GM23338 (cell line): ENCODE measurements at regions not wholly inside any gene's neighbourhood (a gene's known extent, or its start where the extent isn't known, plus 50 kb on each side); places are given as distances from the start of the nearest gene placed in this dataset.

ENCODE experiments used
- ATAC-seq: fragments of 200-7000 bp; cut with Tn5 transposase; 3 replicates; pipeline ENCODE4 v1.9.1; 2020
- DNase-seq: peaks from one replicate; pipeline ENCODE4 v3.0.0-alpha.2; 2015; ENCODE audit warnings: low spot score
- H2AFZ ChIP-seq: fragments of 200-600 bp; sonication (generic); 2 replicates; pipeline ENCODE4 v1.8.0; 2016; ENCODE audit warnings: antibody characterized with exemption, mild to moderate bottlenecking, moderate library complexity
- H3F3A ChIP-seq: fragments of 200-600 bp; sonication (generic); replicated peaks from 2 replicates; pipeline ENCODE4 v1.8.0; 2017; ENCODE audit warnings: antibody characterized with exemption, mixed run types, low read depth
- H3K27ac ChIP-seq: fragments of 200-600 bp; sonication (generic); 2 replicates; pipeline ENCODE4 v1.6.1; 2016; ENCODE audit warnings: low read depth
- H3K27me3 ChIP-seq: fragments of 200-600 bp; sonication (generic); 2 replicates; pipeline ENCODE4 v1.8.0; 2016; ENCODE audit warnings: mild to moderate bottlenecking, mixed run types, moderate library complexity; ENCODE audit not compliant: insufficient read depth
- H3K36me3 ChIP-seq: fragments of 200-600 bp; sonication (generic); 2 replicates; pipeline ENCODE4 v1.8.0; 2016; ENCODE audit warnings: mild to moderate bottlenecking; ENCODE audit not compliant: insufficient read depth
- H3K4me1 ChIP-seq: fragments of 200-600 bp; sonication (generic); 2 replicates; pipeline ENCODE4 v1.8.0; 2016; ENCODE audit warnings: mild to moderate bottlenecking, moderate library complexity; ENCODE audit not compliant: insufficient read depth
- H3K4me2 ChIP-seq: fragments of 200-600 bp; sonication (generic); 2 replicates; pipeline ENCODE4 v1.7.1; 2017; ENCODE audit warnings: mixed run types
- H3K4me3 ChIP-seq: fragments of 200-600 bp; sonication (generic); 2 replicates; pipeline ENCODE4 v1.6.1; 2016; ENCODE audit warnings: mixed run types
- H3K79me2 ChIP-seq: fragments of 200-600 bp; sonication (generic); replicated peaks from 2 replicates; pipeline ENCODE4 v1.8.0; 2017; ENCODE audit warnings: mild to moderate bottlenecking; ENCODE audit not compliant: insufficient read depth
- H3K9me2 ChIP-seq: fragments of 200-600 bp; sonication (generic); 2 replicates; pipeline ENCODE4 v1.8.0; 2017; ENCODE audit not compliant: insufficient read depth
- H4K20me1 ChIP-seq: fragments of 200-600 bp; sonication (generic); replicated peaks from 2 replicates; pipeline ENCODE4 v1.8.0; 2017; ENCODE audit warnings: mild to moderate bottlenecking; ENCODE audit not compliant: insufficient read depth
- H3K27ac Mint-ChIP-seq: 2 replicates; pipeline ENCODE4 v1.8.0; 2020; ENCODE audit warnings: inconsistent platforms, mild to moderate bottlenecking, moderate library complexity, mixed read lengths
- H3K27me3 Mint-ChIP-seq: 3 replicates; pipeline ENCODE4 v1.8.0; 2022; ENCODE audit warnings: low read depth, mild to moderate bottlenecking, moderate library complexity, mixed read lengths, inconsistent platforms; ENCODE audit not compliant: insufficient read depth, poor library complexity
- H3K36me3 Mint-ChIP-seq: 3 replicates; pipeline ENCODE4 v1.8.0; 2021; ENCODE audit warnings: low read depth, mild to moderate bottlenecking, inconsistent platforms, moderate library complexity, mixed read lengths
- H3K4me1 Mint-ChIP-seq: 3 replicates; pipeline ENCODE4 v1.8.0; 2020; ENCODE audit warnings: mild to moderate bottlenecking, inconsistent platforms, mixed read lengths
- H3K4me3 Mint-ChIP-seq: 3 replicates; pipeline ENCODE4 v1.8.0; 2021; ENCODE audit warnings: moderate library complexity, mild to moderate bottlenecking, inconsistent platforms, mixed read lengths
- H3K9me3 Mint-ChIP-seq: 3 replicates; pipeline ENCODE4 v1.8.0; 2020; ENCODE audit warnings: moderate library complexity, mild to moderate bottlenecking, inconsistent platforms, mixed read lengths
- CREB1 ChIP-seq: fragments of 250-450 bp; sonication (Bioruptor Pico); IDR thresholded peaks from 2 replicates; pipeline ENCODE4 v1.5.0; 2020; ENCODE audit warnings: low read depth, mild to moderate bottlenecking, moderate library complexity
- JUNB ChIP-seq: IDR thresholded peaks from one replicate; pipeline ENCODE4 v1.6.1; 2016; ENCODE audit warnings: antibody characterized with exemption; ENCODE audit not compliant: unreplicated experiment
- NANOG ChIP-seq: IDR thresholded peaks from 2 replicates; pipeline ENCODE4 v1.6.1; 2016; ENCODE audit warnings: antibody characterized with exemption, borderline replicate concordance
- POLR2AphosphoS5 ChIP-seq: IDR thresholded peaks from 2 replicates; pipeline ENCODE4 v1.6.1; 2016; ENCODE audit warnings: antibody characterized with exemption, low read depth
- STAT1 ChIP-seq: IDR thresholded peaks from one replicate; pipeline ENCODE4 v1.6.1; 2016; ENCODE audit warnings: antibody characterized with exemption; ENCODE audit not compliant: unreplicated experiment
- ZNF114 ChIP-seq: fragments of 250-450 bp; sonication (Bioruptor Pico); IDR thresholded peaks from 2 replicates; pipeline ENCODE4 v1.5.0; 2020; ENCODE audit warnings: mild to moderate bottlenecking, moderate library complexity
- TF ChIP-seq, protein P1 (sequence below): IDR thresholded peaks from one replicate; pipeline ENCODE4 v1.6.1; 2018; ENCODE audit warnings: antibody characterized with exemption; ENCODE audit not compliant: unreplicated experiment
- TF ChIP-seq, protein P2 (sequence below): fragments of 250-450 bp; sonication (Bioruptor Pico); IDR thresholded peaks from 2 replicates; pipeline ENCODE4 v1.5.0; 2020; ENCODE audit warnings: mild to moderate bottlenecking, moderate library complexity
- TF ChIP-seq, protein P3 (sequence below), 2 experiments: fragments of 200-600 bp in 1 of 2; sonication (generic) in 1 of 2; conservative IDR thresholded peaks; 2 replicates each; pipeline versions ENCODE4 v1.5.1 to v1.6.1; 2016 to 2017; ENCODE audit warnings: antibody characterized with exemption in 2 of 2, low read depth in 2 of 2, mild to moderate bottlenecking in 2 of 2, moderate library complexity in 1 of 2

DNA sequence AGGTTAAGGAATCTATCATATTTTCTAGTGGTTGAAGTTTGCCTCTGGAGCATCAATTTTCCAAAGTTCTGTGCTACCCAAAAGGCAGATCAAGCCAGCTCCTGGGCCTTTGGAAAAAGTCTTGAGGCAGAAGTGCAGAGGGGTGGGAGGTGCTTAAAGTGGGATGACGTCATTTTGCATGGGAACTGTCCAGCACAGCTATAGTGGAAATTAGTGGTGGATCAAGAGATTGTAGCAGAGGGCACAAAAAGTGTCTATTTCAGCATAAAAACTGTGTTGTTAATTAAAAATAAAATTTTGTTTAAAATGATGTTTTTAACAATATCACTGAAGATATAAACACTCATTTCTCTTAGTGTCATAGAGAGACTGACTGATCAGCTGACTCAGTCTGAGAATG is 221.9 kb downstream of the LRRN1 start:
- peaks cover 3% of the 10 kb centered on the region for H3K27me3 Mint-ChIP-seq
- H3K9me3 Mint-ChIP-seq = peaks cover 59% of the 10 kb centered on the region
- TF ChIP-seq NANOG = no peak
- 0 out of 2 replicates have a peak, but pooled peaks have one; percentile 31 for TF ChIP-seq CREB1 (CRISPR knock-in tag)
- TF ChIP-seq, protein P1, sequence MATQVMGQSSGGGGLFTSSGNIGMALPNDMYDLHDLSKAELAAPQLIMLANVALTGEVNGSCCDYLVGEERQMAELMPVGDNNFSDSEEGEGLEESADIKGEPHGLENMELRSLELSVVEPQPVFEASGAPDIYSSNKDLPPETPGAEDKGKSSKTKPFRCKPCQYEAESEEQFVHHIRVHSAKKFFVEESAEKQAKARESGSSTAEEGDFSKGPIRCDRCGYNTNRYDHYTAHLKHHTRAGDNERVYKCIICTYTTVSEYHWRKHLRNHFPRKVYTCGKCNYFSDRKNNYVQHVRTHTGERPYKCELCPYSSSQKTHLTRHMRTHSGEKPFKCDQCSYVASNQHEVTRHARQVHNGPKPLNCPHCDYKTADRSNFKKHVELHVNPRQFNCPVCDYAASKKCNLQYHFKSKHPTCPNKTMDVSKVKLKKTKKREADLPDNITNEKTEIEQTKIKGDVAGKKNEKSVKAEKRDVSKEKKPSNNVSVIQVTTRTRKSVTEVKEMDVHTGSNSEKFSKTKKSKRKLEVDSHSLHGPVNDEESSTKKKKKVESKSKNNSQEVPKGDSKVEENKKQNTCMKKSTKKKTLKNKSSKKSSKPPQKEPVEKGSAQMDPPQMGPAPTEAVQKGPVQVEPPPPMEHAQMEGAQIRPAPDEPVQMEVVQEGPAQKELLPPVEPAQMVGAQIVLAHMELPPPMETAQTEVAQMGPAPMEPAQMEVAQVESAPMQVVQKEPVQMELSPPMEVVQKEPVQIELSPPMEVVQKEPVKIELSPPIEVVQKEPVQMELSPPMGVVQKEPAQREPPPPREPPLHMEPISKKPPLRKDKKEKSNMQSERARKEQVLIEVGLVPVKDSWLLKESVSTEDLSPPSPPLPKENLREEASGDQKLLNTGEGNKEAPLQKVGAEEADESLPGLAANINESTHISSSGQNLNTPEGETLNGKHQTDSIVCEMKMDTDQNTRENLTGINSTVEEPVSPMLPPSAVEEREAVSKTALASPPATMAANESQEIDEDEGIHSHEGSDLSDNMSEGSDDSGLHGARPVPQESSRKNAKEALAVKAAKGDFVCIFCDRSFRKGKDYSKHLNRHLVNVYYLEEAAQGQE = peak; percentile 74

DNA sequence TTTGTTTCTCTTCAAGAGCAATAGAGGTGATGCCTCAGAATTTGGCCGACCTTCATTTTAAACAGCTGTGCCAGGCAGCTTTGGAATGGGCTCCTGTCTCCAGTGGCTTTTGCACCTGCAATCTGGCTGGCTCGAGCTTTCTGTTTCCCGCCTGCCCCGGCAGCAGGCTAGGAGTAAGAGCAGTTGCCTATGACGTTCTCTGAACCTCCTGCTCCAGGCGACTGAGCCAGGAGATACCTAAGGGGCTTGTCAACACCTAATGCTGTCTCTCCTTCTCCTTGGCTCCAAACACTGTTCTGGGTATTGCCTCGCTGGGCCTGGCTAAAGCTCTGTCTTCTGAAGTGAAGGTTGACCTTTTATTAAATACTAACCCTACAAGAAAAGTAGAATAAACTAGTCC is 229.9 kb downstream of the LRRN1 start:
- Histone ChIP-seq H2AFZ (no peak overlapping the region), H3K4me3 (no peak overlapping the region), H3K4me1 (no peaks in the 10 kb centered on the region), H3K9me2 (no peaks in the 10 kb centered on the region; the same call in 1 of the 2 replicates), H3K79me2 (no peaks in the 10 kb centered on the region), H4K20me1 (no peaks in the 10 kb centered on the region; the same call in 1 of the 2 replicates), H3K27ac (no peak overlapping the region), H3K36me3 (no peaks in the 10 kb centered on the region), H3F3A (no peaks in the 10 kb centered on the region), H3K4me2 (no peak overlapping the region), H3K27me3 (no peaks in the 10 kb centered on the region)
- no peak for ATAC-seq
- Mint-ChIP-seq H3K27me3 (no peaks in the 10 kb centered on the region), H3K36me3 (no peaks in the 10 kb centered on the region; the same call in 2 of the 3 replicates), H3K9me3 (peaks cover 41% of the 10 kb centered on the region), H3K27ac (no peak overlapping the region), H3K4me3 (no peak overlapping the region), H3K4me1 (no peaks in the 10 kb centered on the region)
- DNase-seq = no peak
- TF ChIP-seq CREB1 (CRISPR knock-in tag) = no peak
- TF ChIP-seq POLR2AphosphoS5 = no peak
- TF ChIP-seq, protein P2, sequence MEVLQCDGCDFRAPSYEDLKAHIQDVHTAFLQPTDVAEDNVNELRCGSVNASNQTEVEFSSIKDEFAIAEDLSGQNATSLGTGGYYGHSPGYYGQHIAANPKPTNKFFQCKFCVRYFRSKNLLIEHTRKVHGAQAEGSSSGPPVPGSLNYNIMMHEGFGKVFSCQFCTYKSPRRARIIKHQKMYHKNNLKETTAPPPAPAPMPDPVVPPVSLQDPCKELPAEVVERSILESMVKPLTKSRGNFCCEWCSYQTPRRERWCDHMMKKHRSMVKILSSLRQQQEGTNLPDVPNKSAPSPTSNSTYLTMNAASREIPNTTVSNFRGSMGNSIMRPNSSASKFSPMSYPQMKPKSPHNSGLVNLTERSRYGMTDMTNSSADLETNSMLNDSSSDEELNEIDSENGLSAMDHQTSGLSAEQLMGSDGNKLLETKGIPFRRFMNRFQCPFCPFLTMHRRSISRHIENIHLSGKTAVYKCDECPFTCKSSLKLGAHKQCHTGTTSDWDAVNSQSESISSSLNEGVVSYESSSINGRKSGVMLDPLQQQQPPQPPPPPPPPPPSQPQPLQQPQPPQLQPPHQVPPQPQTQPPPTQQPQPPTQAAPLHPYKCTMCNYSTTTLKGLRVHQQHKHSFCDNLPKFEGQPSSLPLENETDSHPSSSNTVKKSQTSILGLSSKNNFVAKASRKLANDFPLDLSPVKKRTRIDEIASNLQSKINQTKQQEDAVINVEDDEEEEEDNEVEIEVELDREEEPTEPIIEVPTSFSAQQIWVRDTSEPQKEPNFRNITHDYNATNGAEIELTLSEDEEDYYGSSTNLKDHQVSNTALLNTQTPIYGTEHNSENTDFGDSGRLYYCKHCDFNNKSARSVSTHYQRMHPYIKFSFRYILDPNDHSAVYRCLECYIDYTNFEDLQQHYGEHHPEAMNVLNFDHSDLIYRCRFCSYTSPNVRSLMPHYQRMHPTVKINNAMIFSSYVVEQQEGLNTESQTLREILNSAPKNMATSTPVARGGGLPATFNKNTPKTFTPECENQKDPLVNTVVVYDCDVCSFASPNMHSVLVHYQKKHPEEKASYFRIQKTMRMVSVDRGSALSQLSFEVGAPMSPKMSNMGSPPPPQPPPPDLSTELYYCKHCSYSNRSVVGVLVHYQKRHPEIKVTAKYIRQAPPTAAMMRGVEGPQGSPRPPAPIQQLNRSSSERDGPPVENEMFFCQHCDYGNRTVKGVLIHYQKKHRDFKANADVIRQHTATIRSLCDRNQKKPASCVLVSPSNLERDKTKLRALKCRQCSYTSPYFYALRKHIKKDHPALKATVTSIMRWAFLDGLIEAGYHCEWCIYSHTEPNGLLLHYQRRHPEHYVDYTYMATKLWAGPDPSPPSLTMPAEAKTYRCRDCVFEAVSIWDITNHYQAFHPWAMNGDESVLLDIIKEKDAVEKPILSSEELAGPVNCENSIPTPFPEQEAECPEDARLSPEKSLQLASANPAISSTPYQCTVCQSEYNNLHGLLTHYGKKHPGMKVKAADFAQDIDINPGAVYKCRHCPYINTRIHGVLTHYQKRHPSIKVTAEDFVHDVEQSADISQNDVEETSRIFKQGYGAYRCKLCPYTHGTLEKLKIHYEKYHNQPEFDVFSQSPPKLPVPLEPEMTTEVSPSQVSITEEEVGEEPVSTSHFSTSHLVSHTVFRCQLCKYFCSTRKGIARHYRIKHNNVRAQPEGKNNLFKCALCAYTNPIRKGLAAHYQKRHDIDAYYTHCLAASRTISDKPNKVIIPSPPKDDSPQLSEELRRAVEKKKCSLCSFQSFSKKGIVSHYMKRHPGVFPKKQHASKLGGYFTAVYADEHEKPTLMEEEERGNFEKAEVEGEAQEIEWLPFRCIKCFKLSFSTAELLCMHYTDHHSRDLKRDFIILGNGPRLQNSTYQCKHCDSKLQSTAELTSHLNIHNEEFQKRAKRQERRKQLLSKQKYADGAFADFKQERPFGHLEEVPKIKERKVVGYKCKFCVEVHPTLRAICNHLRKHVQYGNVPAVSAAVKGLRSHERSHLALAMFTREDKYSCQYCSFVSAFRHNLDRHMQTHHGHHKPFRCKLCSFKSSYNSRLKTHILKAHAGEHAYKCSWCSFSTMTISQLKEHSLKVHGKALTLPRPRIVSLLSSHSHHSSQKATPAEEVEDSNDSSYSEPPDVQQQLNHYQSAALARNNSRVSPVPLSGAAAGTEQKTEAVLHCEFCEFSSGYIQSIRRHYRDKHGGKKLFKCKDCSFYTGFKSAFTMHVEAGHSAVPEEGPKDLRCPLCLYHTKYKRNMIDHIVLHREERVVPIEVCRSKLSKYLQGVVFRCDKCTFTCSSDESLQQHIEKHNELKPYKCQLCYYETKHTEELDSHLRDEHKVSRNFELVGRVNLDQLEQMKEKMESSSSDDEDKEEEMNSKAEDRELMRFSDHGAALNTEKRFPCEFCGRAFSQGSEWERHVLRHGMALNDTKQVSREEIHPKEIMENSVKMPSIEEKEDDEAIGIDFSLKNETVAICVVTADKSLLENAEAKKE = no peak
- TF ChIP-seq JUNB = no peak
- no peak for TF ChIP-seq ZNF114 (CRISPR knock-in tag)
- TF ChIP-seq, protein P3, sequence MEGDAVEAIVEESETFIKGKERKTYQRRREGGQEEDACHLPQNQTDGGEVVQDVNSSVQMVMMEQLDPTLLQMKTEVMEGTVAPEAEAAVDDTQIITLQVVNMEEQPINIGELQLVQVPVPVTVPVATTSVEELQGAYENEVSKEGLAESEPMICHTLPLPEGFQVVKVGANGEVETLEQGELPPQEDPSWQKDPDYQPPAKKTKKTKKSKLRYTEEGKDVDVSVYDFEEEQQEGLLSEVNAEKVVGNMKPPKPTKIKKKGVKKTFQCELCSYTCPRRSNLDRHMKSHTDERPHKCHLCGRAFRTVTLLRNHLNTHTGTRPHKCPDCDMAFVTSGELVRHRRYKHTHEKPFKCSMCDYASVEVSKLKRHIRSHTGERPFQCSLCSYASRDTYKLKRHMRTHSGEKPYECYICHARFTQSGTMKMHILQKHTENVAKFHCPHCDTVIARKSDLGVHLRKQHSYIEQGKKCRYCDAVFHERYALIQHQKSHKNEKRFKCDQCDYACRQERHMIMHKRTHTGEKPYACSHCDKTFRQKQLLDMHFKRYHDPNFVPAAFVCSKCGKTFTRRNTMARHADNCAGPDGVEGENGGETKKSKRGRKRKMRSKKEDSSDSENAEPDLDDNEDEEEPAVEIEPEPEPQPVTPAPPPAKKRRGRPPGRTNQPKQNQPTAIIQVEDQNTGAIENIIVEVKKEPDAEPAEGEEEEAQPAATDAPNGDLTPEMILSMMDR (conservative IDR thresholded peaks at IDR 0.05; ENCODE audit: low read depth in 2 of 2) = no peak
- TF ChIP-seq STAT1 = no peak

More for the DNA sequence above, 221.9 kb downstream of the LRRN1 start:
- Mint-ChIP-seq H3K36me3 (no peaks in the 10 kb centered on the region; the same call in 1 of the 3 replicates), H3K27ac (no peak overlapping the region), H3K4me3 (no peak overlapping the region), H3K4me1 (no peaks in the 10 kb centered on the region; the same call in 2 of the 3 replicates)
- H3K9me2 ChIP-seq = no peaks in the 10 kb centered on the region
- H4K20me1 ChIP-seq = no peaks in the 10 kb centered on the region
- no peaks in the 10 kb centered on the region for H3K36me3 ChIP-seq
- H3K4me1 ChIP-seq = no peaks in the 10 kb centered on the region; the same call in 1 of the 2 replicates
- ATAC-seq (no peak), DNase-seq (peak; percentile 39)
- H3K79me2 ChIP-seq = no peaks in the 10 kb centered on the region
- no peak overlapping the region for H3K27ac ChIP-seq
- no peak overlapping the region for H3K4me3 ChIP-seq
- no peaks in the 10 kb centered on the region for H3F3A ChIP-seq
- no peak overlapping the region for H2AFZ ChIP-seq
- no peaks in the 10 kb centered on the region for H3K27me3 ChIP-seq
- H3K4me2 ChIP-seq = no peak overlapping the region
